ENCODE measurements at regions not wholly inside any gene's neighbourhood (a gene's known extent, or its start where the extent isn't known, plus 50 kb on each side); places are given as distances from the start of the nearest gene placed in this dataset.

DNA sequence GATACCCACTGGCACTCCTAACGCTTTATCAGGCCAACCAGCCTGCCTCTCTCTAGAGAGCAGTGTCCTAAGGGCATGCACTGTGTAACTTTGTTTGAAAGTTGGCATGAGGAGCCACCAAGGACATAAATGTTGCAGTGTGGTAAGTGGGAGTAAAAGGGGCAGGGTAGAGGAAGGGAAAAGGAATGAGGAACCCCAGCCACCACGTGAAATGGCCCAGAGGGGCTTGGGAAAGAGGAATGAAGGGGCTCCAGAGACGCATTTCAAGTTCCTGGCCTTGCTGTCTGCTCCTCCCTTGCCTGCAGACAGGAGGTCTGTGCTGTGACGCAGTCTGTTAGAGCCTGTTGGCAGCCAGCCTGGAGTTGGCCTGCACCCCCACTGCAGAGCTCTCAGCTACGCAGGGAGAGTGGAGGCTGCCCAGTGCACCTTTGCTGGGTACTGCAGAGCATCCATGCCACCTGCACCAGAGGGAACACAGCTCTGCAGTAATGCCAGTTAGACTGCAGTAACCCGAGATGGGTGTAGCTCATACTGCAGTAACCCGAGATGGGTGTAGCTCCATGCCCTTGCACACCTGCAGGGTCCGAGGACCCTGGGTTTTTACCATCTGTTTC is 86.8 kb upstream of the SNAP25 start:
- no peak overlapping the region for H3K27ac ChIP-seq
- DNase-seq, result peak; percentile 25 to 54
- no peak overlapping the region for H3K4me3 ChIP-seq
- no peaks in the 10 kb centered on the region for H3K27me3 ChIP-seq
- intact Hi-C loops (cut with DNase I; ENCODE audit: low total_unique reads), result no loop called here
- H3K9me3 ChIP-seq, result no peaks in the 10 kb centered on the region
- TF ChIP-seq POLR2A (IDR thresholded peaks at IDR 0.05), result no peak
- TF ChIP-seq, protein P1, sequence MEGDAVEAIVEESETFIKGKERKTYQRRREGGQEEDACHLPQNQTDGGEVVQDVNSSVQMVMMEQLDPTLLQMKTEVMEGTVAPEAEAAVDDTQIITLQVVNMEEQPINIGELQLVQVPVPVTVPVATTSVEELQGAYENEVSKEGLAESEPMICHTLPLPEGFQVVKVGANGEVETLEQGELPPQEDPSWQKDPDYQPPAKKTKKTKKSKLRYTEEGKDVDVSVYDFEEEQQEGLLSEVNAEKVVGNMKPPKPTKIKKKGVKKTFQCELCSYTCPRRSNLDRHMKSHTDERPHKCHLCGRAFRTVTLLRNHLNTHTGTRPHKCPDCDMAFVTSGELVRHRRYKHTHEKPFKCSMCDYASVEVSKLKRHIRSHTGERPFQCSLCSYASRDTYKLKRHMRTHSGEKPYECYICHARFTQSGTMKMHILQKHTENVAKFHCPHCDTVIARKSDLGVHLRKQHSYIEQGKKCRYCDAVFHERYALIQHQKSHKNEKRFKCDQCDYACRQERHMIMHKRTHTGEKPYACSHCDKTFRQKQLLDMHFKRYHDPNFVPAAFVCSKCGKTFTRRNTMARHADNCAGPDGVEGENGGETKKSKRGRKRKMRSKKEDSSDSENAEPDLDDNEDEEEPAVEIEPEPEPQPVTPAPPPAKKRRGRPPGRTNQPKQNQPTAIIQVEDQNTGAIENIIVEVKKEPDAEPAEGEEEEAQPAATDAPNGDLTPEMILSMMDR (IDR thresholded peaks at IDR 0.05), result no peak
- H3K36me3 ChIP-seq, result no peaks in the 10 kb centered on the region
- H3K4me1 ChIP-seq, result no peaks in the 10 kb centered on the region

DNA sequence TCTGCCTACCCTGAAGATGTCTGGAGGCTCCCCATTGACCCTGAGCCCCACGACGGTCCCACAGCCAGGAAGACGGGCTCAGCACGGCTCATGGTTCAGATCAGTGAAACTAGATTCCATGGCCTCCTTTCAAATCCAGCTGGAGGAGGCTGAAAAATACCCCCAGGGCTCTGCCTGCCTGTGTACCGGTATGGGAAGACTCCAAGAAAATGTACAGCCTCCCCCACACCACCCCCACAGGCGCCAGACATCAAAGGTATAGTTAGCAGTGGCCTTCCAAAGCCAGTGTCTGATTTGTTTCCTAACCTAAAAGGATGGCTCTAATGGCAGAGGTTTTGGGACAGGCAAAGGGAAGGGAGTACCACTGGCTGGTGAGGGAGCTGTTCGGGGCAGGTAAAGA is 86.2 kb upstream of the SNAP25 start:
- TF ChIP-seq POLR2A (IDR thresholded peaks at IDR 0.05), result no peak
- TF ChIP-seq, protein P1 (IDR thresholded peaks at IDR 0.05), result no peak
- Histone ChIP-seq H3K9me3 (no peaks in the 10 kb centered on the region), H3K27me3 (no peaks in the 10 kb centered on the region), H3K36me3 (no peaks in the 10 kb centered on the region), H3K4me3 (no peak overlapping the region), H3K4me1 (no peaks in the 10 kb centered on the region), H3K27ac (no peak overlapping the region)
- intact Hi-C loops (cut with DNase I; ENCODE audit: low total_unique reads), result no loop called here
- no peak for DNase-seq

DNA sequence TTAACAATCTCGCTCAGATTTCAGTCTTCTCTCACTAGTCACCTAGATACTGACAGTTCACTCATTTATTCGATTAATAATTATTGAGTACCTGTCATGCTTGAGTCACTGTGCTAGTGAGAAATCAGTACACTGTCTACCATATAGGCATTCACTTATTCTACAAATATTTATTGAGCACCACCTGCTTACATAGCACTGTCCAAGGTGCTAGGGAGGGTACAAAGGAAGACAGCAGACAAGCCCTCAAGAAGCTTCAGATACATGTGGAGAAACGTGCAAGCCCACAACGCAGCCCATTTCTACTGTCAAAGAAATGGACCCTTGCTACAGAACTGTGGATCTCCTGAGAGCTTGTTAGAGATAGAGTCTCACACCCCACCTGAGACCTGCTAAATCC is 85.1 kb upstream of the SNAP25 start:
- Histone ChIP-seq H3K4me1 (no peaks in the 10 kb centered on the region), H3K27ac (no peak overlapping the region), H3K27me3 (no peaks in the 10 kb centered on the region), H3K36me3 (no peaks in the 10 kb centered on the region), H3K9me3 (no peaks in the 10 kb centered on the region), H3K4me3 (no peak overlapping the region)
- no peak for DNase-seq
- intact Hi-C loops (cut with DNase I; ENCODE audit: low total_unique reads), result no loop called here
- TF ChIP-seq POLR2A (IDR thresholded peaks at IDR 0.05), result no peak
- TF ChIP-seq, protein P1 (IDR thresholded peaks at IDR 0.05), result no peak

DNA sequence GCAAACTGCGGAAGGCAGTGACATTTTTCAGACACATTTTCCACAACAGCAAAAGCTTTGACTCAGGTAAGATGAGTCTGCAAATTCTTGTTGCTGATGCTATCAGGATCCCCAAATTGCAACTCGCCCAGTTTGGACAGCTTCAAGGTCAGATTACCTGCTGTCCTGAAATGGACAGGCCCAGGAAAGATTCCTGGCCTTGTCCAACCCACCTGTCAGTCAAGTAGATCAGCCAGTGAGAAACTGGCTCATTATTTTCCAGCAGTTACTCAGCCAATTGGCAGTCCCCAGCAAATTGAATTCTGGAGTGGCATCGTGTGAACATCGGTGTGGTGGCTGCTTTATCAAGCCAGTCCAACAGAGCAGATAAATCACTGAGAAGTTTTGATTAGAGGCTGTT is 84.5 kb upstream of the SNAP25 start:
- Histone ChIP-seq H3K4me3 (no peak overlapping the region), H3K36me3 (no peaks in the 10 kb centered on the region), H3K27me3 (no peaks in the 10 kb centered on the region), H3K27ac (no peak overlapping the region), H3K4me1 (no peaks in the 10 kb centered on the region), H3K9me3 (no peaks in the 10 kb centered on the region)
- no peak for DNase-seq
- TF ChIP-seq POLR2A (IDR thresholded peaks at IDR 0.05), result no peak
- TF ChIP-seq, protein P1 (IDR thresholded peaks at IDR 0.05), result no peak
- intact Hi-C loops (cut with DNase I; ENCODE audit: low total_unique reads), result no loop called here

DNA sequence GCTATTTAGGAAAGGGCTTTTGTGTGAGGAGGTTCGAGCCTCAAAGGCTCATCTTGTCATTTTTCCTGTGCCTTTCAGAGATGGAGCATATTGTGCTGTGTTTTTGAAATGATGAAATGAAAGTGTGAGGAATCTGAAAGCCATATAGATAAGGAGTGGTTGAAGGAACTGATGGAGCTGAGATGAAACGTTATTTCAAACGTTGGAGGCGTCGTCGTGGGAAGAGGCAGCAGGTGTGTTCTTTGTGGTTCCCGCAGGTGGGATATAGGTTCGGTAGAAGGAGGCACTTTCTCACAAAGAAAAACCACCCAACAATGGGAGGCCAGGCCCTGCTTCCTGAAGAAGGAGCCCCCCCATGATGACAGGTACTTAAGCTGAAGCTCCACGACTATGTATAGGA is 83.2 kb upstream of the SNAP25 start:
- TF ChIP-seq, protein P1 (IDR thresholded peaks at IDR 0.05), result no peak
- TF ChIP-seq POLR2A (IDR thresholded peaks at IDR 0.05), result no peak
- intact Hi-C loops (cut with DNase I; ENCODE audit: low total_unique reads), result no loop called here
- DNase-seq, result no peak
- Histone ChIP-seq H3K27ac (no peak overlapping the region), H3K9me3 (no peaks in the 10 kb centered on the region), H3K27me3 (no peaks in the 10 kb centered on the region), H3K4me3 (no peak overlapping the region), H3K36me3 (no peaks in the 10 kb centered on the region), H3K4me1 (no peaks in the 10 kb centered on the region)
